Fibroblast of pulmonary artery (primary cell): ENCODE measurements at regions not wholly inside any gene's neighbourhood (a gene's known extent, or its start where the extent isn't known, plus 50 kb on each side); places are given as distances from the start of the nearest gene placed in this dataset.
A peak's percentile ranks its signal among the peaks of the same experiment; 100 is the strongest.

ENCODE experiments used
- DNase-seq: peaks from one replicate; pipeline ENCODE4 v3.0.0-alpha.2; 2010; ENCODE audit warnings: low read depth
- H3K4me3 ChIP-seq: replicated peaks from 2 replicates; pipeline ENCODE4 v1.5.1; 2011; ENCODE audit warnings: low read depth, mild to moderate bottlenecking, control low read depth, low read length, moderate library complexity
- TF ChIP-seq, protein P1 (sequence below): IDR thresholded peaks from 2 replicates; pipeline ENCODE4 v1.5.1; 2011; ENCODE audit warnings: mild to moderate bottlenecking, control low read depth, low read length, inconsistent platforms; ENCODE audit errors: missing control alignments

DNA sequence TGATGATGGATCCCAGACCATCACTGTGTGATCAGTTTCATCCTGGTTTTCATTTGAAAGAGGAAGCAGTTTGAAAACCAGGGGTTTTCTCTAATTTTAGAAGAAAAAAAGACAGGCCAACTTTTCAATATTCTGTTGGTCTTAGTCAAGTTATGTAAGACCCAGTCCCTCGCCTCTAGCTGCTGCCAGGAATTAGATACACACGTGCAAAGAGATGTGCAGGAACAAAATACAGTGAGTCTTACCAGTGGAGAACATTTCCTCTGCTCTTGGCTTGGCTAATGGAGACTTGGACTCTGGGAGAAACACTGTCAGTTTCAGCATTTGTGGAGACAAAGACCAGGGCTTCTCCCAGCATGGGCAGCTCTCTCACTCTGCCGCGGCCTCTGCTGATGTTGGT is 214.9 kb upstream of the C2CD4B start:
- no peak for DNase-seq
- no peak overlapping the region for H3K4me3 ChIP-seq
- TF ChIP-seq, protein P1, sequence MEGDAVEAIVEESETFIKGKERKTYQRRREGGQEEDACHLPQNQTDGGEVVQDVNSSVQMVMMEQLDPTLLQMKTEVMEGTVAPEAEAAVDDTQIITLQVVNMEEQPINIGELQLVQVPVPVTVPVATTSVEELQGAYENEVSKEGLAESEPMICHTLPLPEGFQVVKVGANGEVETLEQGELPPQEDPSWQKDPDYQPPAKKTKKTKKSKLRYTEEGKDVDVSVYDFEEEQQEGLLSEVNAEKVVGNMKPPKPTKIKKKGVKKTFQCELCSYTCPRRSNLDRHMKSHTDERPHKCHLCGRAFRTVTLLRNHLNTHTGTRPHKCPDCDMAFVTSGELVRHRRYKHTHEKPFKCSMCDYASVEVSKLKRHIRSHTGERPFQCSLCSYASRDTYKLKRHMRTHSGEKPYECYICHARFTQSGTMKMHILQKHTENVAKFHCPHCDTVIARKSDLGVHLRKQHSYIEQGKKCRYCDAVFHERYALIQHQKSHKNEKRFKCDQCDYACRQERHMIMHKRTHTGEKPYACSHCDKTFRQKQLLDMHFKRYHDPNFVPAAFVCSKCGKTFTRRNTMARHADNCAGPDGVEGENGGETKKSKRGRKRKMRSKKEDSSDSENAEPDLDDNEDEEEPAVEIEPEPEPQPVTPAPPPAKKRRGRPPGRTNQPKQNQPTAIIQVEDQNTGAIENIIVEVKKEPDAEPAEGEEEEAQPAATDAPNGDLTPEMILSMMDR, result no peak

DNA sequence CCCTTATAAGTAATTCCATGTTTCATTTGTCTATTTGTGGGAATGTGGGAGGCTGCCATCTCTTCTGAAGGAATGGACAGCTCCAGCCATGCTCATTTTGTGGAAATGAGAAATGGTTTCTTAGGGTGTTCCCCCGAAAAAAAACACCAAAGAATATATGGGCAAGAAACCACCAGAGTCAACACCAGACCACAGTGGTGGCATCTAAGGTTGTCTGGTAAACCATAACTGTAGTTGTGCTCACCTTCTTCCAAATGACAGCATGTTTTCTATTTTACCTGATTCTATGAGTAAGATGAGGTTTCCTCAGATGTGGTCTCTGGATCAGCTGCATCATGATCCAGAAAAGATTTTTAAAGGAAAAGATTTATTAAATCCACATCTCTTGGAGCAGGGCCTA is 217.0 kb upstream of the C2CD4B start:
- no peak overlapping the region for H3K4me3 ChIP-seq
- TF ChIP-seq, protein P1, result no peak
- DNase-seq, result no peak

DNA sequence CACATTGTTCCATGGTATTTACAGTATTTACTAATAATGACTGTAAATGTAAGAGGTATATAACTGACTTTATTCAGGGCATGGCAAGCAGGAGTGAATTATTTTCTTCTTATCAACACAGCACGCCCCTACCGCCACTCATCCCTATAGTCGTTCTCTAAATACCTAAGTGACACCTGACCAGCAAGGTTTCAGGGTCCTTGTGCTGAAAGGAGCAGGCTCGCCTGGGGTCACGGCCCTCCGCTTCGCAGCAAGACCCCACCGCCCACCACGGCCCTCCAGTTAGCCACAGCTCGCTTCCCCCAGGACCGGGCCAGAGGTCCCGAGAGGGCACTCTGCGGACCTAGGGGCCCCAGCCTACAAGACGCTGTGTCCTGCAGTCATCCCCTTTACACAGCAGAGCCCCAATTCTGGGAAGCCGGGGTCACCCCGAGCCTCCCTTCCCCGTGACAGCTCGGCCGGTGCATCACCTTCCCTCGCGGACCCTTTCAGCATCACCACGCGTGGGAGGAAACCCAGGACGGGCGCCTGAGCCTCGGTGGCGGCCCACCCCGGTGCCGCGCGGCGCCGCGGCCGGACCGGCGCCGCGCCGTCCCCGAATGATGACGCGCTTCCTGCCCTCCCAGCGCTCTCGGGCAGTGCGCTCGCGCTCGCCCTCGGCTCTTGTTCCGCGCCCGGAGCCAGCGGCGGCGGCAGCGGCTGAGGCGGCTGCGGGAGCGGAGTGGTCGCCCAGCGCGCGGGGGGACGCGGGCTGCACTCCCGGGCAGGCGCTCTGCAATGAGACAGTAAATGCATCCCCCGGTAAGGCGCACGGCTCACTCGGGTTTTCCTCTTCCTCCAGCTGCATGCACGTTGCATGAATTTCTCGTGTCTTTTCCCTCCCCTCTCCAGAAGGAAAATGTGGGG is 225.1 kb upstream of the C2CD4B start, which contains the start of gene TLN2:
TSS of gene TLN2 (plus strand) at position 666 of the 906 bp plus-strand sequence.
- DNase-seq, result peak; percentile 77
- peak within 1 kb of the TSS; percentile 94 for H3K4me3 ChIP-seq
- TF ChIP-seq, protein P1, result no peak

DNA sequence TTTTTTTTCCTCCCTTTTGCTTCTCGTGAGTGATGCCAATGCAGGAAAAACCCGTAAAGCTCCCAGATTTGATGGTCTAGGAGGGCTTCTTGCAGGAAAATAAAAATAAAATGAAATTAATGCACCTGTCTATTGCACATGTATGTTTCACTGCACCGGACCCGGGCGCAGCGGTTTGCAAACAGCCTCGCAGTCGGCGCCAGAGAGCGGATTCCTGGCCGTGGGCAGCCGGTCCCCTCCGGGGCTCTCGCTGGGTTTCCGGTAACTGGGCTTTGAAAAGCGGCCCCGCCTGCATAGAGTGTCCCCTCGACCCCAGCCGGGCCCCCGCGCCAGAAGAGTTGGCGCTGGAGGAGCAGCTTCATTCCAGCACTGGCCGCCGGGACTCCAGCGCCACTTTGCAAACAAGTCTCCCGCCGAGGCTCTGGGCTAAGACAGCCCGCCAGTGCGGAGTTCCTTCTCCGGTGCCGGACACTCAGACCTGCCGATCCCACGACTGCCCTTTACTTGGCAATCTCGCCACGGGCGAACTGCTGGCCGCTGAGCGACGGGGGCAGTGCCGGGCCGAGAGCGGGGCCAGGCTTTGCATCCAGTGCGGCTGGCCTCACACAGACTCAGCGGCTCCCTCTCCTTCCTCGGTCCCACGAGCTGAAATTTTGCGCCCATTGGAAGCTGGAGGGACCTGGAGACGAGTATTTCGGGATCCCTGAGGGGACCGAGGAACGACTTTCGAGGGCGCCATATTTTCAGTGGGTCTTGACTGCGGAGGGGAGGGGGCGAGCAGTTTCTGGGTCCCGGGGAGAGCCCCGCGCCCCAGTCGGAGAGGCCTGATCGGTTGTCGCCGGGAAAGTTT is 225.9 kb upstream of the C2CD4B start:
- TF ChIP-seq, protein P1, result no peak
- DNase-seq, result peak; percentile 44
- H3K4me3 ChIP-seq, result peak overlapping the region; percentile 94

DNA sequence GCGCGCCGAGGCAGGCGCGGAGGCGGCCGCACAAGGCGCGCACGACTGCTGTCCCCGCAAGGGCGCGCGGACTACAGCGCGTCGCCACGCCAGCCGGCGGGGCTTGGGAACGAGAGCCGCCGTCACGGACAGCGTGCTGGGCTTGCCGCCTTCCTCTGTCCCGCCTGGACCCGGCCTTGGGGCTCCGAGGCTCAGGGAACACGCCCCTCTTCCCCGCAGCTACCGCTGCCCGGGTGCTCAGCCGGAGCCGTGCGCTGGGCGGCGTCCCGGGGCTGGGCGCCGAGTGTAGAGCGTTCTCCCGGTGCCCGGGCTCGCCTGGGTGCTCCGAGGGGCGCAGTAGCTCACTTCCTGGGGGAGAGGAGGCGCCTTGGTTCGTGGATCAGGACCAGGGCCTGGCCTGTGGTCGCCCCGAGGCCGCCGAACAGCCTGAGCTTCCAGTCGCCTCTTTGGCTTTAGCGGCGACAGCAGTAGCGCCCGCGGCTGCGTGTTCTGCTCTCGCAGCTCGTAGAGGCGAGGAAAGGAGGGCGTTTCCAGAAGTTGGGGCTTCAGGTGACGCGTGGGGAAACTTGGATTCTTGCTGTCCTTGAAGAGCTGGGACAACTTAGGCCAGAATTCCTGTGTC is 226.7 kb upstream of the C2CD4B start:
- H3K4me3 ChIP-seq, result peak overlapping the region; percentile 94
- TF ChIP-seq, protein P1, result peak; percentile 19
- DNase-seq, result peak; percentile 46

DNA sequence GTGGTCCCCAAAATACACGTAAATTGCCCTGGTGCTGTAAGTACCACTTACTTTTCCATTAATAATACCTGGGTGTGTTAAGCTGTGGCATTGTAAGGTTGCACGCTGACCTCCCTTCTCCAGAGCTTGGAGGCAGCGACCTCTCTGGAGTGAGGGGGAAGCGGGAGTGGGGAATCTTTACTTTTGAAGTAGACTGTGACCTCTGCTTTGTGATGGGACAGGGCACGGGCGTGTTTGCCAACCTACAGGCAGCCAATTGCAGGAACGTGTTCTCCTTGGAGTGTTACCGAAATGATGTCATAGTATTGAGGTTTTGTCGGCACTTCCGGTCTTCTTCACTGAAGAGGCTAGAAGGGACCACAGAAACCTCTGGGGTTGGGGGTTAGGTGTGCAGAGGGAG is 227.3 kb upstream of the C2CD4B start:
- H3K4me3 ChIP-seq, result peak overlapping the region; percentile 94
- no peak for DNase-seq

More for the DNA sequence above, 227.3 kb upstream of the C2CD4B start:
- TF ChIP-seq, protein P1, result peak; percentile 4
